Thyroid gland (tissue), 4 donors: ENCODE measurements at regions not wholly inside any gene's neighbourhood (a gene's known extent, or its start where the extent isn't known, plus 50 kb on each side); places are given as distances from the start of the nearest gene placed in this dataset.
A peak's percentile ranks its signal among the peaks of the same experiment; 100 is the strongest.
"Not testable (repeated sequence)": the region's sequence is repeated elsewhere in the genome, so short reads cannot be mapped to it uniquely, and the experiment has no call there.

Source experiments
- DNase-seq, 2 donors: peaks; one replicate each; pipeline ENCODE4 v3.0.0-alpha.2; 2019
- H3K27ac ChIP-seq, 3 donors: fragments of 200-600 bp; sonication (generic); 1 replicate in 2 of 3; 2 replicates in 1 of 3; pipeline ENCODE4 v1.5.1; 2016 to 2019; ENCODE audit warnings: mild to moderate bottlenecking in 1 of 3, moderate library complexity in 1 of 3
- H3K27me3 ChIP-seq: fragments of 200-600 bp; sonication (generic); one replicate; pipeline ENCODE4 v1.5.1; 2019
- H3K36me3 ChIP-seq, 2 donors: fragments of 200-600 bp; sonication (generic); one replicate each; pipeline ENCODE4 v1.5.1; 2016 to 2019
- H3K4me1 ChIP-seq, 2 donors: fragments of 200-600 bp; sonication (generic); one replicate each; pipeline ENCODE4 v1.5.1; 2017 to 2019
- H3K4me3 ChIP-seq, 3 donors: fragments of 200-600 bp; sonication (generic); replicated peaks in 1 of 3; 1 replicate in 2 of 3; 2 replicates in 1 of 3; pipeline ENCODE4 v1.5.1; 2016; ENCODE audit warnings: mild to moderate bottlenecking in 1 of 3
- H3K9me3 ChIP-seq: fragments of 200-600 bp; sonication (generic); one replicate; pipeline ENCODE4 v1.5.1; 2017
- CTCF ChIP-seq, 6 experiments: fragments of 200-600 bp in 3 of 6; fragments of 450-650 bp in 3 of 6; sonication (generic) in 3 of 6; IDR thresholded peaks; one replicate each; pipeline ENCODE4 v1.5.1; 2016 to 2019; ENCODE audit warnings: antibody characterized with exemption in 6 of 6, mild to moderate bottlenecking in 2 of 6, inconsistent platforms in 1 of 6, moderate library complexity in 1 of 6
- POLR2A ChIP-seq, 2 donors: fragments of 450-650 bp; IDR thresholded peaks; one replicate each; pipeline ENCODE4 v1.6.1; 2017; ENCODE audit warnings: antibody characterized with exemption in 2 of 2, mild to moderate bottlenecking in 2 of 2, moderate library complexity in 1 of 2
- WGBS, 2 donors: methylation state at CpG; one replicate each; pipeline ENCODE4 v1.1.5; 2017; 5-methylcytosine and 5-hydroxymethylcytosine counted together
- intact Hi-C: fragments of 100-400 bp; cut with DNase I; formaldehyde crosslinking; loops from one replicate; pipeline ENCODE4 v1.15.1; 2023

GRCh38 chrX:10469-11458 lies 270.4 kb upstream of the PLCXD1 start:
- H3K4me1 ChIP-seq, result not testable (repeated sequence)
- 100% methylated on average over 2 of the region's 18 CpGs; no CpG with 5 or more reads in 1 of the 2 donors for WGBS, 2 donors

GRCh38 chrX:13821-14443 lies 267.2 kb upstream of the PLCXD1 start:
- H3K36me3 ChIP-seq, intact Hi-C loops, H3K4me3 ChIP-seq, H3K27ac ChIP-seq, H3K9me3 ChIP-seq, H3K4me1 ChIP-seq, H3K27me3 ChIP-seq, DNase-seq: not testable (repeated sequence)
- 66% methylated on average over 7 of the region's 45 CpGs; no CpG with 5 or more reads in 1 of the 2 donors for WGBS, 2 donors

More at GRCh38 chrX:10469-11458, 270.4 kb upstream of the PLCXD1 start:
- H3K9me3 ChIP-seq, H3K27me3 ChIP-seq, DNase-seq, H3K27ac ChIP-seq, H3K36me3 ChIP-seq, intact Hi-C loops, H3K4me3 ChIP-seq: not testable (repeated sequence)

GRCh38 chrX:14452-14851 lies 266.7 kb upstream of the PLCXD1 start:
- intact Hi-C loops, H3K27me3 ChIP-seq, H3K4me1 ChIP-seq, H3K36me3 ChIP-seq, DNase-seq, H3K9me3 ChIP-seq, H3K4me3 ChIP-seq, H3K27ac ChIP-seq: not testable (repeated sequence)
- no CpG with 5 or more reads among the region's 39 CpGs for WGBS, 2 donors

GRCh38 chrX:18768-19454 lies 262.3 kb upstream of the PLCXD1 start:
- intact Hi-C loops, H3K27ac ChIP-seq, H3K9me3 ChIP-seq, H3K27me3 ChIP-seq, H3K4me1 ChIP-seq, H3K36me3 ChIP-seq, H3K4me3 ChIP-seq: not testable (repeated sequence)
- 0 to 53% methylated on average over 9 to 16 of the region's 47 CpGs for WGBS, 2 donors
- peak; percentile 27 to 61 for DNase-seq

GRCh38 chrX:19455-19827 lies 261.7 kb upstream of the PLCXD1 start:
- H3K4me3 ChIP-seq, intact Hi-C loops, H3K9me3 ChIP-seq, H3K27ac ChIP-seq, H3K36me3 ChIP-seq, H3K4me1 ChIP-seq, DNase-seq, H3K27me3 ChIP-seq: not testable (repeated sequence)
- no CpG with 5 or more reads among the region's 41 CpGs for WGBS, 2 donors

- Histone ChIP-seq H3K4me1 (no peaks in the 10 kb centered on the region), H3K27me3 (no peaks in the 10 kb centered on the region), H3K4me3 (no peak overlapping the region), H3K9me3 (no peaks in the 10 kb centered on the region), H3K36me3 (no peaks in the 10 kb centered on the region), H3K27ac (no peak overlapping the region)
- 22 to 53% methylated on average over 24 to 41 of the region's 56 CpGs for WGBS, 2 donors
- intact Hi-C loops, result no loop called here
- peak in 1 of 2 donors; percentile 4 for DNase-seq
- TF ChIP-seq POLR2A (IDR thresholded peaks at IDR 0.05) (no peak), CTCF (IDR thresholded peaks at IDR 0.05) (peak in 2 of 6 experiments; percentile 11 to 12)
Measured at GRCh38 chrX:19912-20571, 261.1 kb upstream of the PLCXD1 start.

GRCh38 chrX:24139-24538 lies 257.0 kb upstream of the PLCXD1 start:
- H3K9me3 ChIP-seq, DNase-seq, intact Hi-C loops, H3K27me3 ChIP-seq, H3K4me3 ChIP-seq, H3K4me1 ChIP-seq, H3K27ac ChIP-seq, H3K36me3 ChIP-seq: not testable (repeated sequence)
- no CpG with 5 or more reads among the region's 6 CpGs for WGBS, 2 donors
